SK-N-SH (cell line): ENCODE measurements at regions not wholly inside any gene's neighbourhood (a gene's known extent, or its start where the extent isn't known, plus 50 kb on each side); places are given as distances from the start of the nearest gene placed in this dataset.

Experiments
- CTCF ChIA-PET: fragments of 300-600, 350-600 bp; formaldehyde crosslinking; extraction: SDS; loops from one replicate; lab custom pipeline; 2021; lab: Yijun Ruan, JAX
- POLR2A ChIA-PET: fragments of 350-600 bp; sonication (Branson Sonifier 250); formaldehyde crosslinking; extraction: SDS; loops from one replicate; lab custom pipeline; 2020; ENCODE audit warnings: antibody characterized with exemption, inconsistent platforms; lab: Yijun Ruan, JAX
- DNase-seq: peaks from one replicate; pipeline ENCODE4 v3.0.0; 2012
- H2AFZ ChIP-seq: fragments of 200-600 bp; sonication (generic); 2 replicates; pipeline ENCODE4 v1.8.1; 2016; ENCODE audit warnings: antibody characterized with exemption, mild to moderate bottlenecking, low read depth
- H3F3A ChIP-seq: fragments of 200-600 bp; sonication (generic); replicated peaks from 2 replicates; pipeline ENCODE3; 2016; ENCODE audit warnings: antibody characterized with exemption, mild to moderate bottlenecking; ENCODE audit not compliant: insufficient read depth
- H3K27ac ChIP-seq, 2 experiments: fragments of 200-500 bp in 1 of 2; fragments of 200-600 bp in 1 of 2; sonication (Bioruptor generic) in 1 of 2; sonication (generic), shearing (Covaris generic) in 1 of 2; 2 replicates each; pipeline versions ENCODE4 v1.5.1 to v1.6.1; 2014 to 2016; ENCODE audit warnings: low read depth in 2 of 2, inconsistent platforms in 1 of 2, low read length in 1 of 2, mild to moderate bottlenecking in 1 of 2, mixed read lengths in 1 of 2
- H3K27me3 ChIP-seq: fragments of 200-600 bp; sonication (generic), shearing (Covaris generic); 2 replicates; pipeline ENCODE4 v1.6.1; 2016; ENCODE audit warnings: mixed run types; ENCODE audit not compliant: insufficient read depth
- H3K36me3 ChIP-seq, 2 experiments: fragments of 200-500 bp in 1 of 2; fragments of 200-600 bp in 1 of 2; sonication (Bioruptor generic) in 1 of 2; sonication (generic) in 1 of 2; replicated peaks in 1 of 2; 2 replicates each; pipeline versions ENCODE3 to v1.5.1; 2014 to 2016; ENCODE audit warnings: low read length in 1 of 2, mild to moderate bottlenecking in 1 of 2; ENCODE audit not compliant: insufficient read depth in 2 of 2, control insufficient read depth in 1 of 2
- H3K4me1 ChIP-seq, 2 experiments: fragments of 200-500 bp in 1 of 2; fragments of 200-600 bp in 1 of 2; sonication (Bioruptor generic) in 1 of 2; sonication (generic), shearing (Covaris generic) in 1 of 2; 2 replicates each; pipeline versions ENCODE4 v1.5.1 to v1.6.1; 2014 to 2016; ENCODE audit warnings: low read depth in 1 of 2, low read length in 1 of 2, mixed run types in 1 of 2; ENCODE audit not compliant: insufficient read depth in 2 of 2, control insufficient read depth in 1 of 2
- H3K4me2 ChIP-seq: fragments of 200-600 bp; sonication (generic), shearing (Covaris generic); 2 replicates; pipeline ENCODE4 v1.6.1; 2017; ENCODE audit warnings: mixed run types
- H3K4me3 ChIP-seq, 2 experiments: fragments of 200-500 bp in 1 of 2; fragments of 200-600 bp in 1 of 2; sonication (Bioruptor generic) in 1 of 2; sonication (generic), shearing (Covaris generic) in 1 of 2; 2 replicates each; pipeline versions ENCODE4 v1.5.1 to v1.8.1; 2014 to 2016; ENCODE audit warnings: low read depth in 2 of 2, inconsistent platforms in 1 of 2, low read length in 1 of 2, mild to moderate bottlenecking in 1 of 2, mixed read lengths in 1 of 2, moderate library complexity in 1 of 2
- H3K79me2 ChIP-seq: fragments of 200-600 bp; sonication (generic); 2 replicates; pipeline ENCODE4 v1.8.1; 2017; ENCODE audit warnings: mild to moderate bottlenecking; ENCODE audit not compliant: insufficient read depth
- H3K9ac ChIP-seq: fragments of 200-600 bp; sonication (generic); 2 replicates; pipeline ENCODE4 v1.6.1; 2017; ENCODE audit warnings: mixed run types
- H3K9me2 ChIP-seq: fragments of 200-600 bp; sonication (generic); 2 replicates; pipeline ENCODE4 v1.6.1; 2017; ENCODE audit warnings: mixed run types
- H3K9me3 ChIP-seq: fragments of 200-600 bp; sonication (generic); 2 replicates; pipeline ENCODE4 v1.6.1; 2017; ENCODE audit warnings: mixed run types, mild to moderate bottlenecking, moderate library complexity
- H4K20me1 ChIP-seq: fragments of 200-600 bp; sonication (generic); 2 replicates; pipeline ENCODE4 v1.6.1; 2017; ENCODE audit warnings: mild to moderate bottlenecking, mixed run types; ENCODE audit not compliant: insufficient read depth
- ELF1 ChIP-seq: IDR thresholded peaks from 2 replicates; pipeline ENCODE4 v1.4.0; 2012
- EZH2phosphoT487 ChIP-seq: fragments of 200-600 bp; sonication (generic); IDR thresholded peaks from 2 replicates; pipeline ENCODE4 v1.6.1; 2017; ENCODE audit warnings: low read depth, mixed run types, mild to moderate bottlenecking, antibody characterized with exemption, moderate library complexity, borderline replicate concordance
- FOSL2 ChIP-seq: IDR thresholded peaks from 2 replicates; pipeline ENCODE4 v1.4.0; 2012; ENCODE audit warnings: low read depth, mild to moderate bottlenecking, moderate library complexity, borderline replicate concordance
- FOXJ3 ChIP-seq: sonication (generic); formaldehyde crosslinking; IDR thresholded peaks from 2 replicates; pipeline ENCODE4 v1.5.1; 2020; ENCODE audit warnings: mild to moderate bottlenecking, missing genetic modification reagents
- FOXM1 ChIP-seq: IDR thresholded peaks from 2 replicates; pipeline ENCODE4 v1.4.0; 2012; ENCODE audit warnings: low read depth, mild to moderate bottlenecking
- GABPA ChIP-seq: IDR thresholded peaks from 2 replicates; pipeline ENCODE4 v1.4.0; 2012; ENCODE audit warnings: low read depth, mild to moderate bottlenecking
- GATA2 ChIP-seq: sonication (generic); formaldehyde crosslinking; IDR thresholded peaks from 2 replicates; pipeline ENCODE4 v1.5.0; 2020; ENCODE audit warnings: mild to moderate bottlenecking, missing genetic modification reagents
- NFIC ChIP-seq: IDR thresholded peaks from 2 replicates; pipeline ENCODE4 v1.4.0; 2012; ENCODE audit warnings: borderline replicate concordance
- NRF1 ChIP-seq: IDR thresholded peaks from 2 replicates; pipeline ENCODE4 v1.6.1; 2012; ENCODE audit warnings: low read depth, mild to moderate bottlenecking, low read length
- RCOR1 ChIP-seq: fragments of 150-350 bp; IDR thresholded peaks from 2 replicates; pipeline ENCODE4 v1.6.1; 2017; ENCODE audit warnings: antibody characterized with exemption, low read length
- RFX5 ChIP-seq: IDR thresholded peaks from 2 replicates; pipeline ENCODE4 v1.6.1; 2012; ENCODE audit warnings: mild to moderate bottlenecking, improper control_type of control experiment, low read length
- RXRA ChIP-seq: IDR thresholded peaks from 2 replicates; pipeline ENCODE4 v1.4.0; 2012; ENCODE audit warnings: low read depth, mild to moderate bottlenecking, borderline replicate concordance
- SIN3A ChIP-seq: IDR thresholded peaks from 2 replicates; pipeline ENCODE4 v1.6.1; 2012; ENCODE audit warnings: low read depth, mild to moderate bottlenecking, low read length, moderate library complexity, borderline replicate concordance
- TAF1 ChIP-seq: IDR thresholded peaks from 2 replicates; pipeline ENCODE4 v1.6.1; 2012; ENCODE audit warnings: low read depth, mild to moderate bottlenecking, low read length, moderate library complexity, borderline replicate concordance
- TCF12 ChIP-seq: IDR thresholded peaks from 2 replicates; pipeline ENCODE4 v1.4.0; 2012
- WGBS: methylation state at CpG from one replicate; pipeline ENCODE4 v1.1.6; 2017; ENCODE audit warnings: low lambda C conversion rate; 5-methylcytosine and 5-hydroxymethylcytosine counted together
- TF ChIP-seq, protein P1 (sequence below): IDR thresholded peaks from 2 replicates; pipeline ENCODE4 v1.4.0; 2012; ENCODE audit warnings: low read depth
- TF ChIP-seq, protein P2 (sequence below): IDR thresholded peaks from 2 replicates; pipeline ENCODE4 v1.4.0; 2012; ENCODE audit warnings: low read depth, borderline replicate concordance
- TF ChIP-seq, protein P3 (sequence below): IDR thresholded peaks from 2 replicates; pipeline ENCODE4; 2012
- TF ChIP-seq, protein P4 (sequence below): fragments of 200-600 bp; sonication (generic); IDR thresholded peaks from 2 replicates; pipeline ENCODE4 v1.6.1; 2017; ENCODE audit warnings: antibody characterized with exemption, mild to moderate bottlenecking, moderate library complexity

DNA sequence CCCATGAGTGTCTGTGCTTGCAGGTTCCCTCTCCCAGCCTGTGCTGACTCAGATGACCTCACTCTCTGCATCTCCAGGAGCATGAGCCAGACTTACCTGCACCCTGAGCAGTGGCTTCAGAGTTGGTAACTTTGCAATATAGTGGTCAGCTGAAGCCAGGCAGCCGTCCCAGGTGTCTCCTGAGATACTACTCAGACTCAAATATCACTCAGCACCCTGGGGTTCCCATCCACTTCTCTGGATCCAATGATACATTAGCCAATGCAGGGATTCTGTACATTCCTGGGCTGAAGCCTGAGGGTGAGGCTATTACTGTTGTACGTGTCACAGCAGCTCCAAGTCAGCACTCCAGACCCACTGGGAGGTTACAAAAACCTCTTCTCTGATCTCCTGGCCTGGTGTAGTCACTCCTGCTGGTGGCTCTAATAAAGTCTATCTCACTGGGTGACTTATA lies 87.8 kb upstream of the TOP3B start:
- DNase-seq: no peak
- H3K36me3 ChIP-seq: no peaks in the 10 kb centered on the region
- no peak overlapping the region for H3K9ac ChIP-seq
- no peak overlapping the region for H3K4me3 ChIP-seq
- no peak overlapping the region for H2AFZ ChIP-seq
- H3K79me2 ChIP-seq: no peaks in the 10 kb centered on the region
- no peaks in the 10 kb centered on the region for H3F3A ChIP-seq
- H3K9me2 ChIP-seq: no peaks in the 10 kb centered on the region
- no peaks in the 10 kb centered on the region for H3K4me1 ChIP-seq
- no peaks in the 10 kb centered on the region for H4K20me1 ChIP-seq
- no peaks in the 10 kb centered on the region for H3K9me3 ChIP-seq
- H3K4me2 ChIP-seq: no peak overlapping the region
- H3K27ac ChIP-seq: no peak overlapping the region
- TF ChIP-seq, protein P1, sequence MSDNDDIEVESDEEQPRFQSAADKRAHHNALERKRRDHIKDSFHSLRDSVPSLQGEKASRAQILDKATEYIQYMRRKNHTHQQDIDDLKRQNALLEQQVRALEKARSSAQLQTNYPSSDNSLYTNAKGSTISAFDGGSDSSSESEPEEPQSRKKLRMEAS: no peak
- TF ChIP-seq GABPA (no peak), FOSL2 (no peak), ELF1 (no peak), TAF1 (no peak), SIN3A (no peak), EZH2phosphoT487 (no peak), NRF1 (no peak), RXRA (no peak), FOXM1 (no peak), RCOR1 (no peak), FOXJ3 (CRISPR knock-in tag) (no peak), TCF12 (no peak), RFX5 (no peak), GATA2 (CRISPR knock-in tag) (no peak), NFIC (no peak)
- TF ChIP-seq, protein P2, sequence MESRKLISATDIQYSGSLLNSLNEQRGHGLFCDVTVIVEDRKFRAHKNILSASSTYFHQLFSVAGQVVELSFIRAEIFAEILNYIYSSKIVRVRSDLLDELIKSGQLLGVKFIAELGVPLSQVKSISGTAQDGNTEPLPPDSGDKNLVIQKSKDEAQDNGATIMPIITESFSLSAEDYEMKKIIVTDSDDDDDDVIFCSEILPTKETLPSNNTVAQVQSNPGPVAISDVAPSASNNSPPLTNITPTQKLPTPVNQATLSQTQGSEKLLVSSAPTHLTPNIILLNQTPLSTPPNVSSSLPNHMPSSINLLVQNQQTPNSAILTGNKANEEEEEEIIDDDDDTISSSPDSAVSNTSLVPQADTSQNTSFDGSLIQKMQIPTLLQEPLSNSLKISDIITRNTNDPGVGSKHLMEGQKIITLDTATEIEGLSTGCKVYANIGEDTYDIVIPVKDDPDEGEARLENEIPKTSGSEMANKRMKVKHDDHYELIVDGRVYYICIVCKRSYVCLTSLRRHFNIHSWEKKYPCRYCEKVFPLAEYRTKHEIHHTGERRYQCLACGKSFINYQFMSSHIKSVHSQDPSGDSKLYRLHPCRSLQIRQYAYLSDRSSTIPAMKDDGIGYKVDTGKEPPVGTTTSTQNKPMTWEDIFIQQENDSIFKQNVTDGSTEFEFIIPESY: no peak
- TF ChIP-seq, protein P3, sequence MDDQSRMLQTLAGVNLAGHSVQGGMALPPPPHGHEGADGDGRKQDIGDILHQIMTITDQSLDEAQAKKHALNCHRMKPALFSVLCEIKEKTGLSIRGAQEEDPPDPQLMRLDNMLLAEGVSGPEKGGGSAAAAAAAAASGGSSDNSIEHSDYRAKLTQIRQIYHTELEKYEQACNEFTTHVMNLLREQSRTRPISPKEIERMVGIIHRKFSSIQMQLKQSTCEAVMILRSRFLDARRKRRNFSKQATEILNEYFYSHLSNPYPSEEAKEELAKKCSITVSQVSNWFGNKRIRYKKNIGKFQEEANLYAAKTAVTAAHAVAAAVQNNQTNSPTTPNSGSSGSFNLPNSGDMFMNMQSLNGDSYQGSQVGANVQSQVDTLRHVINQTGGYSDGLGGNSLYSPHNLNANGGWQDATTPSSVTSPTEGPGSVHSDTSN: no peak
- TF ChIP-seq, protein P4, sequence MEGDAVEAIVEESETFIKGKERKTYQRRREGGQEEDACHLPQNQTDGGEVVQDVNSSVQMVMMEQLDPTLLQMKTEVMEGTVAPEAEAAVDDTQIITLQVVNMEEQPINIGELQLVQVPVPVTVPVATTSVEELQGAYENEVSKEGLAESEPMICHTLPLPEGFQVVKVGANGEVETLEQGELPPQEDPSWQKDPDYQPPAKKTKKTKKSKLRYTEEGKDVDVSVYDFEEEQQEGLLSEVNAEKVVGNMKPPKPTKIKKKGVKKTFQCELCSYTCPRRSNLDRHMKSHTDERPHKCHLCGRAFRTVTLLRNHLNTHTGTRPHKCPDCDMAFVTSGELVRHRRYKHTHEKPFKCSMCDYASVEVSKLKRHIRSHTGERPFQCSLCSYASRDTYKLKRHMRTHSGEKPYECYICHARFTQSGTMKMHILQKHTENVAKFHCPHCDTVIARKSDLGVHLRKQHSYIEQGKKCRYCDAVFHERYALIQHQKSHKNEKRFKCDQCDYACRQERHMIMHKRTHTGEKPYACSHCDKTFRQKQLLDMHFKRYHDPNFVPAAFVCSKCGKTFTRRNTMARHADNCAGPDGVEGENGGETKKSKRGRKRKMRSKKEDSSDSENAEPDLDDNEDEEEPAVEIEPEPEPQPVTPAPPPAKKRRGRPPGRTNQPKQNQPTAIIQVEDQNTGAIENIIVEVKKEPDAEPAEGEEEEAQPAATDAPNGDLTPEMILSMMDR: no peak
- whole genome bisulfite sequencing: 17% methylated on average over 2 of the region's 2 CpGs
- POLR2A ChIA-PET: no interaction called here
- CTCF ChIA-PET: interaction anchor here (1.2 to 1.5 kb wide), 2 partner anchors 10 to 80 kb away, joined by 3 to 10 read pairs; no protein-coding TSS in a partner anchor
- peaks cover 8% of the 10 kb centered on the region; the same call in 1 of the 2 replicates for H3K27me3 ChIP-seq
